Trophoblast cell (in vitro differentiated cells and primary cell): ENCODE measurements at regions not wholly inside any gene's neighbourhood (a gene's known extent, or its start where the extent isn't known, plus 50 kb on each side); places are given as distances from the start of the nearest gene placed in this dataset.

Experiments used
- DNase-seq, 2 donors: peaks; one replicate each; pipeline ENCODE4 v3.0.0-alpha.2; 2016
- H2AFZ ChIP-seq: 2 replicates; pipeline ENCODE4 v1.6.1; 2013; ENCODE audit warnings: low read length, moderate library complexity, mild to moderate bottlenecking; ENCODE audit not compliant: insufficient read depth, poor library complexity
- H2AK5ac ChIP-seq: 2 replicates; pipeline ENCODE4 v1.6.1; 2013; ENCODE audit warnings: mild to moderate bottlenecking, low read length
- H2BK120ac ChIP-seq: 2 replicates; pipeline ENCODE4 v1.6.1; 2013; ENCODE audit warnings: low read length, mild to moderate bottlenecking, moderate library complexity; ENCODE audit not compliant: insufficient read depth, poor library complexity
- H2BK12ac ChIP-seq: 2 replicates; pipeline ENCODE4 v1.6.1; 2013; ENCODE audit warnings: mild to moderate bottlenecking, low read length, moderate library complexity
- H2BK5ac ChIP-seq: 2 replicates; pipeline ENCODE4 v1.6.1; 2013; ENCODE audit warnings: low read length, low read depth, moderate library complexity, mild to moderate bottlenecking; ENCODE audit not compliant: poor library complexity
- H3K14ac ChIP-seq: 2 replicates; pipeline ENCODE4 v1.6.1; 2013; ENCODE audit warnings: mild to moderate bottlenecking, low read length
- H3K18ac ChIP-seq: 2 replicates; pipeline ENCODE4 v1.6.1; 2013; ENCODE audit warnings: mild to moderate bottlenecking, low read length
- H3K23ac ChIP-seq: 2 replicates; pipeline ENCODE4 v1.6.1; 2013; ENCODE audit warnings: low read length
- H3K27ac ChIP-seq: 2 replicates; pipeline ENCODE4 v1.5.1; 2013; ENCODE audit warnings: low read depth, mild to moderate bottlenecking, inconsistent platforms, low read length, moderate library complexity
- H3K27me3 ChIP-seq: 2 replicates; pipeline ENCODE4 v1.6.1; 2013; ENCODE audit warnings: inconsistent platforms, mild to moderate bottlenecking, low read length, moderate library complexity; ENCODE audit not compliant: insufficient read depth
- H3K36me3 ChIP-seq, 2 experiments: 1 replicate in 1 of 2; 2 replicates in 1 of 2; pipeline ENCODE4 v1.6.1; 2013; ENCODE audit warnings: low read length in 2 of 2, mild to moderate bottlenecking in 2 of 2, moderate library complexity in 1 of 2; ENCODE audit not compliant: insufficient read depth in 2 of 2, control insufficient read depth in 1 of 2
- H3K4ac ChIP-seq: 2 replicates; pipeline ENCODE4 v1.6.1; 2013; ENCODE audit warnings: low read depth, mild to moderate bottlenecking, low read length, moderate library complexity
- H3K4me1 ChIP-seq, 2 experiments: 1 replicate in 1 of 2; 2 replicates in 1 of 2; pipeline ENCODE4 v1.6.1; 2013; ENCODE audit warnings: low read length in 2 of 2, mild to moderate bottlenecking in 2 of 2, moderate library complexity in 1 of 2; ENCODE audit not compliant: insufficient read depth in 2 of 2, control insufficient read depth in 1 of 2
- H3K4me2 ChIP-seq: 2 replicates; pipeline ENCODE4 v1.6.1; 2013; ENCODE audit warnings: inconsistent platforms, mild to moderate bottlenecking, low read length, moderate library complexity
- H3K4me3 ChIP-seq: 2 replicates; pipeline ENCODE4 v1.5.1; 2013; ENCODE audit warnings: mild to moderate bottlenecking, low read depth, low read length, inconsistent platforms
- H3K79me1 ChIP-seq: one replicate; pipeline ENCODE4 v1.6.1; 2013; ENCODE audit warnings: low read length
- H3K79me2 ChIP-seq: 2 replicates; pipeline ENCODE4 v1.6.1; 2013; ENCODE audit warnings: low read length, mild to moderate bottlenecking; ENCODE audit not compliant: control insufficient read depth, insufficient read depth, poor library complexity
- H3K9ac ChIP-seq: 2 replicates; pipeline ENCODE4 v1.6.1; 2013; ENCODE audit warnings: mild to moderate bottlenecking, low read length
- H3K9me3 ChIP-seq: 2 replicates; pipeline ENCODE4 v1.6.1; 2013; ENCODE audit warnings: low read depth, mild to moderate bottlenecking, control low read depth, inconsistent platforms, low read length; ENCODE audit not compliant: insufficient read depth
- H4K12ac ChIP-seq: 2 replicates; pipeline ENCODE4 v1.6.1; 2013; ENCODE audit warnings: low read depth, mild to moderate bottlenecking, low read length, moderate library complexity
- H4K8ac ChIP-seq: 2 replicates; pipeline ENCODE4 v1.6.1; 2013; ENCODE audit warnings: low read depth, mild to moderate bottlenecking, low read length, moderate library complexity
- H4K91ac ChIP-seq: one replicate; pipeline ENCODE4 v1.6.1; 2013; ENCODE audit warnings: low read depth, mild to moderate bottlenecking, low read length, moderate library complexity
- WGBS: extraction: QIAGEN DNeasy Blood & Tissue Kit; methylation state at CpG from one replicate; pipeline ENCODE4 v1.1.7; 2013; ENCODE audit warnings: missing lambda C conversion rate; ENCODE audit not compliant: insufficient read length, insufficient coverage; ENCODE audit errors: extremely low coverage; 5-methylcytosine and 5-hydroxymethylcytosine counted together

DNA sequence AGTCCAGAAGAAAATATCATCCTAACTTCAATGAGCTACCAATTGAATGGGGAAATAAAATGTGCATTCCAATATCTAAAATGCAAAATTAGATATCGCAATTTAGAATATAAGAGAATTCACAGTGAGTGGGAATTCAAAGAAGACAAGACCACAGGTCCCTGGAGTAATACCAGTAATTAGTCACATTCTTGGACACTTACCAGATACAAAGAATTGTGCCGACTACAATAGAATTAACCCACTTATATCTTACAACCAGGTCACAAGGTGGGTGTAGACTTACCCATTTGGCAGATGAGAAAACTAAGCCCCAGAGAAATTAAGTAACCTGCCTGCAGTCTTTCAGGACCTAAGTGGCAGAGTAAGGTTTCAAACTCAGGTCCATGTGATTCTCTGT, 84.3 kb upstream of the C1QTNF7 start:
- Histone ChIP-seq H3K27ac (no peak overlapping the region), H3K79me1 (peaks cover 13% of the 10 kb centered on the region), H3K4ac (no peak overlapping the region), H3K4me2 (no peak overlapping the region), H3K23ac (no peak overlapping the region), H2BK12ac (no peak overlapping the region), H2AFZ (no peak overlapping the region), H3K4me1 (peaks cover 22 to 31% of the 10 kb centered on the region in 2 experiments), H3K36me3 (no peaks in the 10 kb centered on the region), H2BK120ac (no peak overlapping the region), H4K12ac (no peak overlapping the region), H3K9me3 (no peaks in the 10 kb centered on the region), H3K4me3 (no peak overlapping the region), H3K14ac (no peak overlapping the region), H3K79me2 (no peaks in the 10 kb centered on the region), H4K8ac (no peak overlapping the region), H2BK5ac (no peak overlapping the region), H2AK5ac (no peak overlapping the region), H3K9ac (no peak overlapping the region), H4K91ac (no peak overlapping the region), H3K27me3 (no peaks in the 10 kb centered on the region), H3K18ac (no peak overlapping the region)
- no CpG with 5 or more reads among the region's 2 CpGs for WGBS
- no peak for DNase-seq

- Histone ChIP-seq H4K91ac (no peak overlapping the region), H3K18ac (no peak overlapping the region)
These were observed 83.8 kb upstream of the C1QTNF7 start for GRCh38 chr4:15344041-15344440.

GRCh38 chr4:15345134-15345533, 82.7 kb upstream of the C1QTNF7 start:
- H3K4ac ChIP-seq = no peak overlapping the region
- H4K8ac ChIP-seq = no peak overlapping the region
- H4K12ac ChIP-seq = no peak overlapping the region
- H3K4me1 ChIP-seq = peaks cover 22 to 31% of the 10 kb centered on the region in 2 experiments
- H4K91ac ChIP-seq = no peak overlapping the region
- no peak overlapping the region for H2BK12ac ChIP-seq
- H2BK5ac ChIP-seq = no peak overlapping the region
- no peak overlapping the region for H3K14ac ChIP-seq
- no peak overlapping the region for H3K9ac ChIP-seq
- WGBS = no CpG with 5 or more reads among the region's 3 CpGs
- peaks cover 13% of the 10 kb centered on the region for H3K79me1 ChIP-seq
- DNase-seq = no peak
- H3K9me3 ChIP-seq = no peaks in the 10 kb centered on the region
- no peak overlapping the region for H3K18ac ChIP-seq
- no peaks in the 10 kb centered on the region for H3K79me2 ChIP-seq
- H3K23ac ChIP-seq = no peak overlapping the region
- H3K27ac ChIP-seq = no peak overlapping the region
- H3K27me3 ChIP-seq = no peaks in the 10 kb centered on the region
- no peak overlapping the region for H3K4me3 ChIP-seq
- H3K36me3 ChIP-seq = no peaks in the 10 kb centered on the region
- H2AFZ ChIP-seq = no peak overlapping the region
- no peak overlapping the region for H3K4me2 ChIP-seq
- H2BK120ac ChIP-seq = no peak overlapping the region
- no peak overlapping the region for H2AK5ac ChIP-seq

More at GRCh38 chr4:15344041-15344440, 83.8 kb upstream of the C1QTNF7 start:
- H2AFZ ChIP-seq = no peak overlapping the region
- no peak overlapping the region for H4K12ac ChIP-seq
- peaks cover 13% of the 10 kb centered on the region for H3K79me1 ChIP-seq
- no peak overlapping the region for H2BK5ac ChIP-seq
- peaks cover 22 to 31% of the 10 kb centered on the region in 2 experiments for H3K4me1 ChIP-seq
- no peak overlapping the region for H2BK12ac ChIP-seq
- no peak overlapping the region for H4K8ac ChIP-seq
- peak; percentile 42 to 88 for DNase-seq
- no peak overlapping the region for H3K27ac ChIP-seq
- H2AK5ac ChIP-seq = no peak overlapping the region
- no peaks in the 10 kb centered on the region for H3K36me3 ChIP-seq
- no peaks in the 10 kb centered on the region for H3K9me3 ChIP-seq
- H3K23ac ChIP-seq = no peak overlapping the region
- H3K14ac ChIP-seq = no peak overlapping the region
- H3K79me2 ChIP-seq = no peaks in the 10 kb centered on the region
- H3K4me2 ChIP-seq = no peak overlapping the region
- no peak overlapping the region for H3K4ac ChIP-seq
- no peaks in the 10 kb centered on the region for H3K27me3 ChIP-seq
- no peak overlapping the region for H3K4me3 ChIP-seq
- no peak overlapping the region for H2BK120ac ChIP-seq
- no CpG with 5 or more reads among the region's 2 CpGs for WGBS
- H3K9ac ChIP-seq = no peak overlapping the region

GRCh38 chr4:15348236-15348635, 79.6 kb upstream of the C1QTNF7 start:
- Histone ChIP-seq H3K27ac (peak overlapping the region; percentile 38), H3K9me3 (peaks cover 1% of the 10 kb centered on the region), H4K12ac (no peak overlapping the region), H3K36me3 (no peaks in the 10 kb centered on the region), H4K91ac (no peak overlapping the region), H3K27me3 (no peaks in the 10 kb centered on the region), H2AK5ac (no peak overlapping the region), H4K8ac (no peak overlapping the region), H3K4ac (no peak overlapping the region), H3K79me1 (peaks cover 3% of the 10 kb centered on the region), H3K79me2 (no peaks in the 10 kb centered on the region), H3K9ac (no peak overlapping the region), H3K18ac (no peak overlapping the region), H2AFZ (no peak overlapping the region), H3K4me3 (no peak overlapping the region), H3K4me1 (peaks cover 8 to 13% of the 10 kb centered on the region in 2 experiments), H3K23ac (no peak overlapping the region), H2BK120ac (no peak overlapping the region), H2BK12ac (no peak overlapping the region), H3K4me2 (no peak overlapping the region), H3K14ac (no peak overlapping the region), H2BK5ac (no peak overlapping the region)
- DNase-seq = peak; percentile 71 to 94
- no CpG with 5 or more reads among the region's 1 CpG for WGBS
